Hematopoietic multipotent progenitor cell treated with erythropoietin and hydrocortisone succinate and interleukin-3 and kit ligand, for 15 days (in vitro differentiated cells): ENCODE measurements at regions not wholly inside any gene's neighbourhood (a gene's known extent, or its start where the extent isn't known, plus 50 kb on each side); places are given as distances from the start of the nearest gene placed in this dataset.
"Not testable (repeated sequence)": the region's sequence is repeated elsewhere in the genome, so short reads cannot be mapped to it uniquely, and the experiment has no call there.

Experiments
- DNase-seq: peaks from one replicate; pipeline ENCODE4 v3.0.0-alpha.2; 2015; ENCODE audit warnings: low spot score

DNA sequence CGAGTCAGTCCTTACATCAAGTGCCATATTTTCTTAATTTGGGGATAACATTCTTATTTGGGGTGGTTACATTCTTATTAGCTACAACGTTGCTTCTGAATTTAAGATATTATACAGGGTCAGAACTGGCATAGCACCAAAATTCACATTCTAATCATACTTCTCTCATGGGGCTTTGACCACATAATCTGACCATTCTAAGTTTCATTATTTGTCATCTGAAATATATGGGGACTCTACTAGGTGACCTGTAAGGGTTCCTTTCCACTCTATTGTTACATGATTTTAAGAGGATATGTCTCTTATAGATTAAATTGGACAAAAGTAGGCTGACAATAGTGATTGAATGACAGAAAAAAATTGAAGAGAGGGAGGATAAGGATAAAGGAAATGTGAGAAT lies 536.5 kb downstream of the KCTD12 start:
- no peak for DNase-seq

DNA sequence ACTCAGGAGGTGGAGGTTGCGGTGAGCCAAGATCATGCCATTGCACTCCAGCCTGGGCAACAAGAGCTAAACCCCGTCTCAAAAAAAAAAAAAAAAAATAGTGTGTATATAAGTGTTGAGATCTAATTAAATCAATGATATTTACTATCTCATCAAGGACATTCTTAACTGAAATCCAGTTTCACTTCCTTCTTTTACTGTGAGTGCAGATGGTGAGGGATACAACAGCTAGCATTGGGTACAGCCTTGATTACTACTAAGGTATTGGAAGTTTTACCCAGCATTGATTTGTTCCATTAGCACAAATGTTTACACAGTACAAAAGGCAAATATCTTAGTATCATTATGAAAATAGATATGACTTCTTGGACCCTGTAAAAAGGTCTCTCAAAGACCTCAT lies 546.6 kb downstream of the KCTD12 start:
- DNase-seq, result no peak

DNA sequence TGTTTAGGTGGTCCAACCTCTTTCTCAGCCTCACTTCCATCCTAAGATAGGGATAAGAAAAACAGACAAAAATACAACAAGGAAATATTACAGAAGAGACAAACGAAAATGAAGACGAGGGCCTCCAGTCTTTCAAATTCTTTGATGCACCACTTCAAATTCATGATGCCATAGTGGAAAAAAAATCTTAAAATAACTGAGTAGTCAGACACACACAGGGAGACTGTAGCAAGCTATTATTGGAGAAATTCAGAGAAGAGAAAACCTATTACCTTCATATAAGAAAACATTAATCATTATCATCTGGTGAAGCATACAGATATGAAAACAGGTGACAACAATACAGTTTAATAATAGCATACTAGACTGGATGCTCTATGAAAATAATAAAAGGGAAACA lies 548.2 kb downstream of the KCTD12 start:
- DNase-seq, result no peak

DNA sequence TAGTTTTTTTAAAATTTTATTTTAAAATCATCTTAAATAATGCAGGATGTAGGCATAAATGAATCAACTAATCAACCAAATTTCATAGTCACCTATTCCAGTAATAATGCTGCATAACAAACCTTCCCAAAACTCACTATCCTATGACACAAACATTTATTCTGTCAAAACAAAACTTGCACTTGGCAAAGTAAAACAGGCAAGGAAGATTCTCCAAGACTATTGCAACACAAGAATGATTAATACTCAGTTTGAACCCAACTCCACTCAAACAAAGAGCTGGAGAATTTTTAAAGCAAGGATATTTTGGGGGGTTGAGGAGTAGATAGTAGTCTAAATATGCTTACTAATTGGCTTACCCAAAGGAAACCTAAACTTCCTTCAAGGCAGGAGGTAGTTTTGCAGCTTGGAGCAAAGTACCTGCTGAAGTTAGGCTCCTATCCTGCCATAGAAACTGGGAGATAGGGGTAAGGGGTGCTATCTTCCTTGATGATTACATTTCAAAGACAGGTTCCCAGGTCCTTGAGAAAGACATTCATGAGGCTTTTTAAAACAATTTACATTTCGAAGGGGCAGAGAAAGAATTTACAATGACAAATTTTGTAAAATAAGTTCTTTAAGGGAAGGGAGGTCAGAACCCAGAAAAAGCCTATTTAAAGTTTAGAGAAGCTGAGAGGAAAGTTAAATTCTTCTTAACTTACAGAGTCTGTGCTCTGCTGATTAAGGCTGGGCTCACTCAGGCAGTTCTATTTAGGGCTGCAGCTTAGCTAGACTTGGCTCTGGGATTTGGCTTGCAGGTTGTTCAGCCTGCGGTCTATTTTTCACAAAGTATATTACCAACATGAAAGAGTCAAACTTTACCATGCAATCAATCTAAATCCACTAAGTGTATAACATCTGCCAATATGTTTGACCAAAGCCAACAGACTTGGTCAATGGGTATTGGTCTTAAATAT lies 549.0 kb downstream of the KCTD12 start:
- DNase-seq, result no peak

DNA sequence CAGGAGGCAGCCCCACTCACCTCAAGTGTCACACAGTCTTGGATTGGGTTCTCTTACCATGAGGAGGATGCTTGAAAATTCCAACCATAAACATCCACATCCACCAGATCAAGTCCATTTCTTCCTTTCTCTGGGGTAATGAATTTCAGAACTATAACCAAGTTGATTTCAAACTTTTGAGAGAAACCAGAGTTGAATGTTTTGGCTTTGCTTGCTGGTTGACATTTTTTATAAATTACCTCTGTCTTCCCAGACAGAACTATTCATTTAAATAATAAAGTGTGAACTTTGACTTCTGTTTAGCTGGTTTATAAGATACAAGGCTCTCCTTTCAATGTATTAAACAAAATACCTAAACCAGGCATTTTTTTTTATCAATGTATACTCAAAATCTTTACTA lies 550.7 kb downstream of the KCTD12 start:
- DNase-seq, result no peak

DNA sequence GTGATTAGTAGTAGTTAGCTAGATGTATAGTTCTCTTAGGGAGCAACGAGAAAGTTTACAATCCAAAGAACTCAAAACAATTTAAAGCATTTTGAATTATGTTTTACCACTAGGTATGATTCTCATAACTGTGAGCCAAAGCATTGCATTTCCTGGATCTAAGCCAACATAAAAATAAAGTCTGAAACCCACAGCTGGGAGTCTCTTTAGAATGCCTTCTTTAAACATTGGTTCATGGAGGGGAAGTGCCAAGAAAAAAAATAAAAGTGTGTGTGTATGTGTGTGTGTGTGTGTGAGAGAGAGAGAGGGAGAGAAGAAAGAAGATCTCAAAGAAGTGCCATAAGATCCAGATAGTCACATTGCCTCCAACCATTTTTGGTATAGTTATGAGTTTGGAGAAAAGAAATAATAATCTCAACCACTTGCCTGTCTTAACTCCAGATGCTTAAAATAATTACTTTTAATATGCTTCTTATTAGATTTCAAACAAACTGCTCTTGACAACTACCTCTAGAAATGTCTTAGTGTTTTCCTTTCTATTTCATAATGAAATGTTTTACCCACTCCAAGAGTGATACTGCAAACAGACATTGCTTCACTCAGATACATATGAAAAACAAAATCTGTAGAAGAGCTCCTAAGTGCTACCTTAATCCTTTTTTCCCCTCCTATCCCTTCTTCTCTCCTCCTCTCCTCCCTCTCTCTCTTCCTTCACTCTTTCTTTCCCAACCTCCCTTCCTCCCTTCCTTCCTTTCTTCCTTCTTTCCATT lies 554.1 kb downstream of the KCTD12 start:
- no peak for DNase-seq

DNA sequence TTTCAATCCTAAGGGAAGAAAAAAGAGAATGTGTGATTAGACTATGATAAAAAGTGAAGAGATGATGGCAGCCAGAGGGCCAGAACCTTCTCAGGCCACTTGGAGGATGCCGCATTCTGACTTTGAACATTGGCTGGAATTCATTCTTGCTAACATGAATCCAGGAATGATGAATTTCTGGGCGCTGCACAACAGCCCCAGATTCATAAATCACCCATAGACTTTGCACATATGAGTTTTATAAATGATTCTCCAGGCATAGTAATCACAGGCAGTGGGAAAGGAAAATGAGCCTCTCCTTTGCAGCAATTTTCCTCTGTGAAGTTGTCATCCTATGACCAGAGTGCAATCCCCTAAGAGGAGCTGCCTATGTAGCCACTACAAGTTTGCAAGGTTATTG lies 555.4 kb downstream of the KCTD12 start:
- DNase-seq, result no peak

DNA sequence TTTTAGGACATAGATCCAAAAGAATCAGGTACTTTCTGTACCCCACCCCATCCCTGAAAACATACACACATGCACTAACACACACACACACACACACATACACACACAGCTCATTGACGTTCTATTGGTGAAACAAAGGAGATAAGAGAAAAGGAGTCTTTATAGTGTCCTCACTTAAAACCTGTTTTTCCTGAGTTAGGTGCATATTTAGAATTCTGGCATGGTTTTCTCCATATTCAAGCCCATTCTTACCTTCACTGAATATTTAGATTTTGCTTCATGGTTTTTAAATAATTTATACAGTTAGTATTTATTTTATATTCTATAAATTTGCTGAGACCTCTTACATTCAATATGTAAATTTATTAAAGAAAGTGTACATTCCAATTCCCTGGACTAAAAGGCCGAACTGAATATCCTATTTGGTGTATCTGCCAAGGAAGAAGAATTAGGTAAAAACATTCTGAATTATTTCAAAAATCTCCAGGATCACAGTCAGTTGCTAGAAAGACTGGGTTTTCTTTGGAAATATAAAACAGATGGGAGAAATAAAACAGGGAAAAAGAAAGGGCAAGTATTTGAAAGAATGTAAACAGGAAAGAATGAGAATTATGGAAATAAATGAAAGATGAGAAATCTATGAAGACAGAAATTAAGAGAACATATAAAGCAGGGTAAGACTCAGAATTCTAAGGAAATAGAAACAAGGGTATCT lies 556.2 kb downstream of the KCTD12 start:
- no peak for DNase-seq

DNA sequence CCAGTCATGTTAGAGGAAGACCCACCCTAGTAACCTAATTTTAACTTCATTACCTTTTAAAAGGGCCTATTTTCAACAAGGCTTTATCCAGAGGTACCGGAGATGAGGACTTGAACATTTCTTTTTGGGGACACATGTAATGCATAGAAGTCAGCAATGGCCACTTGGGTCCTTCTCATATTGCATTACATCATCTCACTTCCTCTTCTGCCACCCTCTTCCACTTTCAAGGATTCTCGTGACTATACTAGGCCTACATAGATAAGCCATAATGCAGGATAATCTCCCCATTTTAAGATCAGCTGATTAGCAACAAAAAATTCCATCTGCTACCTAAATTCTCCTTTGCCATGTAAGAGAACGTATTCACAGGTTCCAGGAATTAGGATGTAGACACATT lies 557.2 kb downstream of the KCTD12 start:
- no peak for DNase-seq

DNA sequence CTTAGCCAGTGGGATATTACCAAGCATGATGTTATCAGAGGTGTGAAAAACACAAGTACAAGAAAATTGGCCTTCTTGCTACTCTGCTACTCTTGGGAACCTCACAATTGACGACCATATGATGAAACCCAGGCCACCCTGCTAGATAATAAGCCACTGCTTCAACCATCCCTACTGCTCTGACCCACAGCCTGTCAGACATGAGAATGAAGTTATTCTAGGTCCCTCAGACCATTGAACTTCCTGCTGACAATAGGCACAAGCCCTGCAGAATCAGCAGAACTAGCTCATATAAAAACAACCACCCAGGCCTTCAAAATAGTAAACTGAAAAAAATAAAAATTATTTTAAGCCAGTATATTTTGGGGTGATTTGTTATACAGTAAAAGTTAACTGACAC lies 559.9 kb downstream of the KCTD12 start:
- no peak for DNase-seq

DNA sequence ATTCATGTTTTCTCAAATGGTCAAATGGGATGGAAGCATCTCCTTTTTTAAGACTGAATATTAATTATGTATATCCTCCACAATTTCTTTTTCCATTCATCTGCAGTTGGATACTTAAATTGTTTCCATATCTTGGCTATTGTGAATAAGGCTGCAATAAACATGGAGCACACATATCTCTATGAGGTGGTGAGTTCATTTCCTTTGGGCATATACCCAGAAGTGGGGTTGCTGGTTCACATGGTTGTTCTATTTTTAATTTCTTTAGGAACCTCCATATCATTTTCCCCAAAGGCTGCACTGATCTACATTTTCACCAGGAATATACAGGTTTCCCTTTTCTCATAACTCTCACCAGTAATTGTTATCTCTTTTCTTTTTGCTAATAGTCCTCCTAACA lies 566.3 kb downstream of the KCTD12 start:
- DNase-seq, result no peak

DNA sequence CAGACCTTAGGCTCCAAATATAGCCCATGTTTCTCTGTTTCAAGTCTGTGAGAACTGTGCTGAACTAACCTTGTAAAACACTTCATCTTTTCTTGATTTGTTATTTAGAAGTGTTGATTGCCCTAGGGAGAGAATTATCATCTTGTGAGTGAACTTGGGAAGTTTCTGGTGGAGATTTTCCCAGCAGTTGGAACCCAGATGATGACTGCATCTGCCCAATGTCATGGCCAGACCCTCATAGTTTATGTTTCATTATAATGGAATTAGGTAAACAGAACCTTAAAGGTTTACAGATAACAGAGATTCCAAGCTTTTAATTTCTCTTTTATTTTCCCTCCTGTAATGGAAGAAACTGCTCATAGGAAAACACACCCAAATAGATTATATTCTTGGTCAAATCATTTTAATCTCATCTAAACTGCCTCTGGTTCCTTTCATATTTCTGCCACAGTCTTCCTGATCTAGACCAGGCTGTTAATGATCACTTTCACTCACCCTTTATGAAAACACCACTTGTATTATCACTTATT lies 569.1 kb downstream of the KCTD12 start:
- DNase-seq, result no peak

DNA sequence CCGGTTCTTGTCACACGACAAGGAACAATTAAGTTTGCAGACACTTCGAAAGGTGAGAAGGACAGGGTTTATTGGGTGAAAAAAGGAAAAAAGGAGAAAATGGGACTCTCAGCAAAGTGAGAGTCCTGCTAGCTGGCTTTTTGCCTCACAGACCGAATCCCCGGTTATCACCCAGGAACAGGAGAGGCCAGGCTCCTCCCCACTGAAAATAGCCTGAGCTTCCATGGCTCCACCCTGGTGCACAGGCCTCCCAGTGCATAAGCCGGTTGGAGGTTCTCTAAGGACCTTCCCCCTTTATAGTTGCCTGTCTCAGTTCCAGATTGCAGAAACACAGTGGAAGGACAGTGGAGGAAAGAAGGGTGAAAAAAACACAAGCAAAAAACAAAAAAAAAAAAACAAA lies 571.7 kb downstream of the KCTD12 start:
- DNase-seq, result no peak

DNA sequence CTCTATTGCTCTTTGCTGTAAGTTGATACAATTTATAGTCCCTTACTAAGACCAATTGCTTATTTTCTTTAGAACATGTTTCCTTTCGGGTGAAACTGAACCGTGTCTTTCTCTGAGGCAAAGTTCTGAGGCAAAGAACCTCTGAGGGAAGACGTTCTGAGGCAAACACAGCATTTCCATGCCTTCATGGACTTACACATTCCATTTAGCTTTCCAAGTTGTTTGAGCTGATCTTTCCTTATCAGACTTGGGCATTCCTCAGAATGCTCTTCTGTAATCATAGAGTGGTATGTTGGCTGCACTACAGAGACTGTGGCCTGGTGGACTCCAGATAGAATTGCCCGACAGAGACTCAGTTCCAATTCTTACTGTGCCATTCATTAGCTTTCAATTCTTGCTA lies 579.1 kb downstream of the KCTD12 start:
- DNase-seq, result no peak

DNA sequence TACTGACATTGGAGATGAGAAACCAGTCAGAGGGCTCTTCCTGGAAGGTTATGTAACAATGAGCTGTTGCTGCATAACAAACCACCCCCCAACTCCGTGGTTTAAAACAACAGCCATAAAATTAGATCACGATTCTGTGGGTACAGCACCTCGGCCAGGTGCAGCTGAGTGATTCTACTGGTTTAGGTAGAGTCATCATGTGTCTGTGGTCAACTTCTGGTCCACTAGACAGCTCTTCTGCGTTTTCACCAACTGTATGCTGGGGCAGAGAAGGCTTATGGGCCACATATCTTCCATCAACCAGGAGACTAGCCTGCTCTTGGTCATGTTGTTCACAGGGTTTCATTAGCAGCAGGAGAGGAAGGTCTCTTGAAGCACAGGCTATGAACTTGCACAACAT lies 585.5 kb downstream of the KCTD12 start:
- no peak for DNase-seq

DNA sequence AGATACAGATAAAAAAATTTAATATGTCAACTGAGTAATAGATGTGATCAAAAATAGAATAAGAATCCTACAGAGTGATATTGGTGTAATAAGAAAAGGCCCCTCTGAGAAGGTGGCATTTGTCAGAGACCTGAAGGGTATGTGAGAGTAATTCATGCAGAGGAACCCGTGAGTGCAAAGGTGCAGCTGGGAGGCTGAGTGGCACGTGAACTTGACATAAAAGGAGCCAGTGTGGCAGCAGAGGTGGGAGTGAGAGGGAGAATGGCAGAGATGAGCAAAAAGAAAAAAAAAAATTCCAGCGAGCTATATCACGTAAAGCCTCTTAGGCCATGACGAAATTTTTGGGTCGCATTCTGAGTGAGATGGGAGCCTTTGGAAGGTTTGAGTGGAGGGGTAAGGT lies 588.9 kb downstream of the KCTD12 start:
- no peak for DNase-seq

DNA sequence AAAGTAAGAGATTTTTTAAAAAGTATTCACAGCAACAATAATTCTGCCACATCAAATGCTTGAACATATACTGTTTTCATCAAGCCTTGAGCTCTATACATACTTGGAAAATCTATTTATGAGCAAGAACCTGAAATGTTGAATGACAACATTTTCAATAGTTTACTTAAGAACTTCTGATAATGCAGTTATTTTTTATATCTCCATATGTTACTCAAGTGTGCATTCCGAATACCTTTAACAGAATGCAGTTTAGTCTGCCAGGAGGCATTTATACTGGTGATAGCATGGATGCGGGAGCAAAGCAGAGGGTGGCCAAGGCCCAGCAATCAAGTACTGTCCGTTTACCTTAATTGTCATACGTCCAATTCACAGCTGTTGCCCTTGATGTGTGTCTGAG lies 589.5 kb downstream of the KCTD12 start:
- DNase-seq, result no peak

DNA sequence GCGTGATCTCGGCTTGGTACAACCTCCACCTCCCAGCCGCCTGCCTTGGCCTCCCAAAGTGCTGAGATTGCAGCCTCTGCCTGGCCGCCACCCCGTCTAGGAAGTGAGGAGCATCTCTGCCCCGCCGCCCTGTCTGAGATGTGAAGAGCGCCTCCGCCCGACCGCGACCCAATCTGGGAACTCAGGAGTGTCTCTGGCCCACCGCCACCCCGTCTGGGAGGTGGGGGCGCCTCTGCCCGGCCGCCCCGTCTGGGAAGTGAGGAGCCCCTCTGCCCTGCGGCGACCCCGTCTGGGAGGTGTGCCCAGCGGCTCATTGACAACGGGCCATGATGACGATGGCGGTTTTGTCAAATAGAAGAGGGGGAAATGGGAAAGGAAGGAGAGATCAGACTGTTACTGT lies 591.2 kb downstream of the KCTD12 start:
- DNase-seq, result not testable (repeated sequence)

DNA sequence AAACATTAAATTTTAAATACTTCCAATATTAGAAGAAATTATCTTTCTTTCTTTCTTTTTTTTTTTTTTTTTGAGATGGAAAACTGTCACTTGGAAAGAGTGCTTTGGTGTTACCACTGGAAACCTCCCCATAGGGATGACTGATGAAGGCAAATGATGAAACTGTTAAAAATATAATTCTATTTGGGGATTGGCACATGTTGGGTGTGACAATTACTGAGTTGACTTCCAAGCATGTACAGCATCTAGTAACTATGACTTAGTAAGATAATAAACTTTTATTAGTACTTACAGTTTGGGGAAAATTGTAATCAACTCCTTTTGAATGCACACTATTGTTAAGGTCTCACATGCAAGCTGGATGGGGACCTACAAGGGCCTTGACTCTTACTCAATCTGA lies 592.5 kb downstream of the KCTD12 start:
- no peak for DNase-seq

DNA sequence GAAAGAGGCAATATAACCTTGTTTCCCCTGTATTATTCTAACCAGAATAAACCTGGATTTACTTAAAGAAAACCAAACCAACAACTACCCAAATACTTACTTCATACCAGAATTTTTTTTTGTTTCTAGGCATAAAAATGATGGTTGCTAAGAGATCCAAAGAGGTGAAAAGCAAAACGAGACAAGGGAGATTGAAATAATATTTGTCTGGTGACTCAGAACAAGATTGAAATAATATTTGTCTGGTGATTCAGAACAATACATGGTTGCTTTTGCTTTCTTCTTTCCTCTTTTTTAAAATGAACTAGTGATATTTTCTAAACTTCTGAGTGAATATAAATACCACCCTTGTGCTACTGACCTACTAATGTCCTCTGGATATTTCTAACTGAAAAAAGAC lies 592.9 kb downstream of the KCTD12 start:
- no peak for DNase-seq

DNA sequence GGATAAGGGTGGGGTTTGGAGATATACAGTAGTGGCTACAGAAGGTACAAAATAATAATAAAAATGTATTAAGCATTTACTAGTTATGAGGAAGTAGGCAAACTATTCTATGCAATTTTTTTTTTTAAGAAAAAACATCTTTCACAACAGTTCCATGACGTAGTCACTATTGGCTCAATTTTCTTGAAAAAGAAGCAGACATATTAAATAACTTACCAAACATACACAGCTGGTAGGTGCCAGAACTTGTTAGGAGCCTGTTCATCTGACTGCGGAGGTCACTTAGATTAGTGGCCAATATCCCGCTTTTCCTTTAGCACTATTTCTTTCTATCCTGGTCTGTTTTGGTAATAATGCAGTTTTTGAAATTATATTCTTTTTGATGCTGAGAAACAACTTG lies 593.5 kb downstream of the KCTD12 start:
- DNase-seq, result no peak

DNA sequence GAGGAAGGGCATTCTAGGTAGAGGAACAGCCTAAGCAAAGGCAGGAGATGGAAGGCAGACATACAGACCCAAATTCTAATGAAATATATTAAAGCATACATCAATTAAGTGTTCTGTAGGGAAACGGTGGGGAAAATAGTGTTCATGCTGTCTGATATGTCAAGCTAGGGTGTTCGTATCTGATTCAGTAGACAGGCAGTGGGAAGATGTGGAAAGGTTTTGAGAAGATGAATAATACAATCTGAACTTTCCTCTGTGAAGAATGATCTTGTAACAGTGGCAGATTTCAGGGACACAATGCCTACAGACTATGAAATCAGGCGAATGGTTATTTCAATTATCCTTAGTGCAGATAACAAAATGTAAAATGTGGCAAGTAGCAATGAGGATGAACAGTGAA lies 594.2 kb downstream of the KCTD12 start:
- DNase-seq, result no peak

DNA sequence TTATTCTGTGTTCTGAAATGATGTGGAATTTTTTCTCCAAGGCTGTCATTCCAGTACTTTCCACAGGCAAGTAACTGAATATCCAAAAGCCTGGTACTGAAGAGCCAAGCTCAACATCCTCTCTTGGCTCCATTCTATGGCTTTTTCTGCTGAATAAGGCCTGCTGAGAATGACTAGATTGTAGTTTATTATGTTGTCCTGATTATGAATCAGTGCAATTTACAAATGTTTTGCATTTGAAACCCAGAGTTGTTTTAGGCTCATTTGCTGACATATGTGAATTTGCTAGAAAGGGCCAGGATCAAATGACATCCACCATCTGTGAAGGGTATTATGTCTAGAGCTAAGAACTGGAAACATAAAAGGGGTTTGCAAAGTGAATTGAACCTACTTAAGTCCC lies 596.6 kb downstream of the KCTD12 start:
- no peak for DNase-seq
